ENCODE measurements at regions not wholly inside any gene's neighbourhood (a gene's known extent, or its start where the extent isn't known, plus 50 kb on each side); places are given as distances from the start of the nearest gene placed in this dataset.

- no peaks in the 10 kb centered on the region for H3K36me3 ChIP-seq (ENCODE audit: insufficient read depth, low read length)
- H3K27me3 ChIP-seq (ENCODE audit: insufficient read depth, low read length): no peaks in the 10 kb centered on the region
- no peak overlapping the region for H3K27ac ChIP-seq (ENCODE audit: low read depth, low read length)
- H3K9ac ChIP-seq (ENCODE audit: low read depth, low read length): no peak overlapping the region
- no peaks in the 10 kb centered on the region; the same call in 1 of the 2 replicates for H3K4me1 ChIP-seq (ENCODE audit: insufficient read depth, low read length)
- no peaks in the 10 kb centered on the region for H3K9me3 ChIP-seq (ENCODE audit: insufficient read depth, low read depth, low read length)
- no peak overlapping the region for H3K4me3 ChIP-seq (ENCODE audit: low read length)
- WGBS: 46% methylated on average over 6 of the region's 6 CpGs
Measured at GRCh38 chr18:24543795-24544498, 83.5 kb downstream of the HRH4 start.

DNA sequence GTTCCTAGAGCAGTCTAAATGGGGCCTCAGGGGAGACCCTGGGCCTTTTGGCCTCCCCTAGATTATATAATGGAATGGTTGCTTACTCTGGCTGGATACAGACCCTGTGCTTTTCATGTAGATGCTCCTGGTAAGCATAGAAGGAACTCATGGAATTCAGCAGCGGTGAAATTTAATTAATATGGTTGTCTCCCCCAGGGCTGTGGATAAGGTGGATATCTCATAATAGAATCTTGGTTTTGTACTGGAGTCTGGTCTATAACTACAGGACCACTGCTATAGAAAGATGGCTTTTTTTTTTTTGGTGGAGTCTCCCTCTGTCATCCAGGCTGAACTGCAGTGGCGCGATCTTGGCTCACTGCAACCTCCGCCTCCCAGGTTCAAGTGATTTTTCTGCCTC lies 84.5 kb downstream of the HRH4 start:
- Histone ChIP-seq H3K27ac (ENCODE audit: low read depth, low read length) (no peak overlapping the region), H3K4me3 (ENCODE audit: low read length) (no peak overlapping the region), H3K27me3 (ENCODE audit: insufficient read depth, low read length) (no peaks in the 10 kb centered on the region), H3K36me3 (ENCODE audit: insufficient read depth, low read length) (no peaks in the 10 kb centered on the region), H3K4me1 (ENCODE audit: insufficient read depth, low read length) (no peaks in the 10 kb centered on the region; the same call in 1 of the 2 replicates), H3K9ac (ENCODE audit: low read depth, low read length) (no peak overlapping the region), H3K9me3 (ENCODE audit: insufficient read depth, low read depth, low read length) (no peaks in the 10 kb centered on the region)
- WGBS: 71% methylated on average over 4 of the region's 4 CpGs

GRCh38 chr18:24545651-24546050 lies 85.2 kb downstream of the HRH4 start:
- Histone ChIP-seq H3K9me3 (ENCODE audit: insufficient read depth, low read depth, low read length) (no peaks in the 10 kb centered on the region), H3K27me3 (ENCODE audit: insufficient read depth, low read length) (no peaks in the 10 kb centered on the region), H3K9ac (ENCODE audit: low read depth, low read length) (no peak overlapping the region), H3K4me1 (ENCODE audit: insufficient read depth, low read length) (no peaks in the 10 kb centered on the region; the same call in 1 of the 2 replicates), H3K4me3 (ENCODE audit: low read length) (no peak overlapping the region), H3K36me3 (ENCODE audit: insufficient read depth, low read length) (no peaks in the 10 kb centered on the region), H3K27ac (ENCODE audit: low read depth, low read length) (no peak overlapping the region)
- WGBS: 97% methylated on average over 2 of the region's 2 CpGs

DNA sequence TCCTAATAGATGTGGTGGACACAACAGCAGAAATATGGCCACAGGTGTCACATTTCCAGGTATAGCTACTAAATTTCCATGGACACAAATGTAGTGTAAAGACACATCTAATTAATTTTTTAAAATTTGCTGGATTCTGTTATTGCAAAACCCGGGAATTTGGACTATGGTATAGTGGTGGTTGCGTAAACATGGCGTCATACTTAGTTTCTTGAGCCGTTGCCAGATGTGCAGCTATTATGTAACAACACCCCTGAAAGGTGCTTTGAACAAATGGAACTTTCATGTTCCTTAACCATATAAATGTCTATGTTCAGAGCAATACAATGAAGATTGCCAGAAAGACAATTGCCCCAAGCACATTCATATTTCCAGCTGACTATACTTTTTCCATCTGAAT lies 85.9 kb downstream of the HRH4 start:
- Histone ChIP-seq H3K9me3 (ENCODE audit: insufficient read depth, low read depth, low read length) (no peaks in the 10 kb centered on the region), H3K27ac (ENCODE audit: low read depth, low read length) (no peak overlapping the region), H3K27me3 (ENCODE audit: insufficient read depth, low read length) (no peaks in the 10 kb centered on the region), H3K4me1 (ENCODE audit: insufficient read depth, low read length) (no peaks in the 10 kb centered on the region; the same call in 1 of the 2 replicates), H3K4me3 (ENCODE audit: low read length) (no peak overlapping the region), H3K9ac (ENCODE audit: low read depth, low read length) (no peak overlapping the region), H3K36me3 (ENCODE audit: insufficient read depth, low read length) (no peaks in the 10 kb centered on the region)
- WGBS: 96% methylated on average over 4 of the region's 4 CpGs

GRCh38 chr18:24548583-24548982 lies 88.1 kb downstream of the HRH4 start:
- 92% methylated on average over 4 of the region's 4 CpGs for WGBS
- no peak overlapping the region for H3K9ac ChIP-seq (ENCODE audit: low read depth, low read length)
- no peaks in the 10 kb centered on the region for H3K27me3 ChIP-seq (ENCODE audit: insufficient read depth, low read length)
- no peak overlapping the region for H3K4me3 ChIP-seq (ENCODE audit: low read length)
- H3K9me3 ChIP-seq (ENCODE audit: insufficient read depth, low read depth, low read length): no peaks in the 10 kb centered on the region
- no peaks in the 10 kb centered on the region for H3K36me3 ChIP-seq (ENCODE audit: insufficient read depth, low read length)
- H3K4me1 ChIP-seq (ENCODE audit: insufficient read depth, low read length): peaks cover 2% of the 10 kb centered on the region
- H3K27ac ChIP-seq (ENCODE audit: low read depth, low read length): no peak overlapping the region

DNA sequence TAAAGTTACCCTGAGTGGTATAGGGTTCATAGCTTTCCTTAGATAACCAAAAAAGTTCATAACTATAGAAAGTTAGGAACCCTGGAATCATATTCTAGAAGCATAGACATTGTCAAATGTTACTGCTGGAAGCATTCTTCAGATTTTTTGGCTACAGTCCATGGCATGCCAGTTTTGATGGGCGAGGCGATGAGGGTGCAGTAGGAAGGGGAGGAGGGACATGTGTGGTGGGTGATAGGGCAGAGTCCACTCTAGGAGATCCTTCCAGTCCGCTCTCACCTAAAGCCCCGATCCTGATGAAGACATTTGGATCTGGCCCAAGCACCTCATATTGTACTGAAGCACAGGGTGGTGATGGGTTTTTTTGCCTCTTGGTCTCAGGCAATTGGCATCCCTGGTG lies 91.8 kb downstream of the HRH4 start:
- H3K4me3 ChIP-seq (ENCODE audit: low read length): no peak overlapping the region

GRCh38 chr18:24553571-24554285 lies 93.3 kb downstream of the HRH4 start:
- Histone ChIP-seq H3K4me1 (ENCODE audit: insufficient read depth, low read length) (peaks cover 9% of the 10 kb centered on the region; the same call in 1 of the 2 replicates), H3K9me3 (ENCODE audit: insufficient read depth, low read depth, low read length) (no peaks in the 10 kb centered on the region), H3K4me3 (ENCODE audit: low read length) (no peak overlapping the region), H3K27me3 (ENCODE audit: insufficient read depth, low read length) (no peaks in the 10 kb centered on the region), H3K36me3 (ENCODE audit: insufficient read depth, low read length) (no peaks in the 10 kb centered on the region), H3K27ac (ENCODE audit: low read depth, low read length) (no peak overlapping the region), H3K9ac (ENCODE audit: low read depth, low read length) (no peak overlapping the region)
- WGBS: 72% methylated on average over 6 of the region's 6 CpGs

More for the DNA sequence above, 91.8 kb downstream of the HRH4 start:
- Histone ChIP-seq H3K9me3 (ENCODE audit: insufficient read depth, low read depth, low read length) (no peaks in the 10 kb centered on the region), H3K27ac (ENCODE audit: low read depth, low read length) (no peak overlapping the region), H3K9ac (ENCODE audit: low read depth, low read length) (no peak overlapping the region), H3K4me1 (ENCODE audit: insufficient read depth, low read length) (peaks cover 9% of the 10 kb centered on the region; the same call in 1 of the 2 replicates), H3K27me3 (ENCODE audit: insufficient read depth, low read length) (no peaks in the 10 kb centered on the region), H3K36me3 (ENCODE audit: insufficient read depth, low read length) (no peaks in the 10 kb centered on the region)
- 95% methylated on average over 4 of the region's 4 CpGs for WGBS

DNA sequence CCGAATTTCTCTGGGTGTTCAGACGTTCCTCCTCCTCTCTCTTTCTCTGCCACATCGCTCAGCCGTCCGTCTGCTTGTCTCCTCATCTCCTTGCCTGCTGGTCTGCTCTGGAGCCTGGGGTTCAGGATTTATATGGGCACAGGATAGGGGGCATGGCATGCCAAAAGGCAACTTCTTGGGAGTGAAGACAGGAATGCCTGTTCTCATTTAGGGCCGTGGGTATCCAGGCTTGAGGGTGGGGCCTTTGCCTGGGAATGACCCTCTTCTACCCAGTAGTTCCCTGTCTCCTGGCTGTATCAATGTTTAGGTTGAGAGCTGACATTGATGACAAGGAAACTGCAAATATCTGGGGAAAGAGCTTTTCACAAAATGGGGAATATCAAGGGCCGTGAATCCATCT lies 98.0 kb downstream of the HRH4 start:
- 86% methylated on average over 7 of the region's 7 CpGs for WGBS
- peaks cover 25% of the 10 kb centered on the region for H3K4me1 ChIP-seq (ENCODE audit: insufficient read depth, low read length)
- no peaks in the 10 kb centered on the region for H3K27me3 ChIP-seq (ENCODE audit: insufficient read depth, low read length)
- no peak overlapping the region for H3K9ac ChIP-seq (ENCODE audit: low read depth, low read length)
- no peaks in the 10 kb centered on the region for H3K9me3 ChIP-seq (ENCODE audit: insufficient read depth, low read depth, low read length)
- H3K4me3 ChIP-seq (ENCODE audit: low read length): no peak overlapping the region
- H3K27ac ChIP-seq (ENCODE audit: low read depth, low read length): no peak overlapping the region
- no peaks in the 10 kb centered on the region for H3K36me3 ChIP-seq (ENCODE audit: insufficient read depth, low read length)

GRCh38 chr18:24559526-24559925 lies 99.1 kb downstream of the HRH4 start:
- no peaks in the 10 kb centered on the region for H3K36me3 ChIP-seq (ENCODE audit: insufficient read depth, low read length)
- 73% methylated on average over 4 of the region's 4 CpGs for WGBS
- H3K27ac ChIP-seq (ENCODE audit: low read depth, low read length): no peak overlapping the region
- H3K9me3 ChIP-seq (ENCODE audit: insufficient read depth, low read depth, low read length): no peaks in the 10 kb centered on the region
- no peaks in the 10 kb centered on the region for H3K27me3 ChIP-seq (ENCODE audit: insufficient read depth, low read length)
- peaks cover 16% of the 10 kb centered on the region for H3K4me1 ChIP-seq (ENCODE audit: insufficient read depth, low read length)
- no peak overlapping the region for H3K9ac ChIP-seq (ENCODE audit: low read depth, low read length)
- no peak overlapping the region for H3K4me3 ChIP-seq (ENCODE audit: low read length)

- H3K4me3 ChIP-seq (ENCODE audit: low read length): no peak overlapping the region
- H3K9ac ChIP-seq (ENCODE audit: low read depth, low read length): no peak overlapping the region; the same call in 1 of the 2 replicates
- WGBS: 52% methylated on average over 7 of the region's 7 CpGs
Measured at GRCh38 chr18:24560511-24560981, 100.1 kb downstream of the HRH4 start.

DNA sequence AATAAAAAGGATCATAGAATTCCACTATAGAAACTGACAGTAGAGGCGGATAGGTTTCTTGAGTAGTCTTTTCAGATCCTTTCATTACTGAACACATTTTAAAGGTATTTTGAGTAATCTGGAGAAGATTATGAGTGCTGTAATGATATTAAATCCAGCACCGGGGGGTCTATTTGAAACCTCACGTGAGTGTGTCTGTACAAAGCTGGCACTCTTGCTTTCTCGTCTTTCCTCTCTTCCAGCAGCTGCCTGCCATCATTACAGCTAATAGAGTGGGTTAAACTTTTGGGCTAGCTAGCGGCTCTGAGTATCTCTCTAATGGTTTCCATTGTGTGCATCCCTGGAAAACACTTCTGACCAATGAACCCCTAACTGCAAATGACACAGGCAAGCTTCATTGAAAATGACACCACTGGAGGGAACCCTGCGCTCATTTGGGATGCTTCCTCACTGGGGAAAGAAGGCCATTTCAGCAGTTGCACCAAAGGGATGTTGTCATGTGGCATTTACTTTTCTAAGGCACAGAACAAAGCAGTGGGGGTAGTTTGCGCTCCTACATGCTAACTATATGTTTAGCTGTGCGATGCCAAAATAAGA lies 101.0 kb downstream of the HRH4 start:
- H3K9me3 ChIP-seq (ENCODE audit: insufficient read depth, low read depth, low read length): no peaks in the 10 kb centered on the region
- no peaks in the 10 kb centered on the region for H3K27me3 ChIP-seq (ENCODE audit: insufficient read depth, low read length)
- H3K4me3 ChIP-seq (ENCODE audit: low read length): no peak overlapping the region
- WGBS: 86% methylated on average over 8 of the region's 8 CpGs
- H3K36me3 ChIP-seq (ENCODE audit: insufficient read depth, low read length): no peaks in the 10 kb centered on the region
- no peak overlapping the region for H3K9ac ChIP-seq (ENCODE audit: low read depth, low read length)
- no peak overlapping the region for H3K27ac ChIP-seq (ENCODE audit: low read depth, low read length)
- H3K4me1 ChIP-seq (ENCODE audit: insufficient read depth, low read length): peaks cover 16% of the 10 kb centered on the region

More at GRCh38 chr18:24560511-24560981, 100.1 kb downstream of the HRH4 start:
- no peaks in the 10 kb centered on the region for H3K36me3 ChIP-seq (ENCODE audit: insufficient read depth, low read length)
- no peaks in the 10 kb centered on the region for H3K27me3 ChIP-seq (ENCODE audit: insufficient read depth, low read length)
- H3K9me3 ChIP-seq (ENCODE audit: insufficient read depth, low read depth, low read length): no peaks in the 10 kb centered on the region
- H3K27ac ChIP-seq (ENCODE audit: low read depth, low read length): peak overlapping the region; percentile 17; the same call in 1 of the 2 replicates
- peaks cover 16% of the 10 kb centered on the region for H3K4me1 ChIP-seq (ENCODE audit: insufficient read depth, low read length)

Measured in HUES64 (cell line).